SW480 (cell line): ENCODE measurements at regions not wholly inside any gene's neighbourhood (a gene's known extent, or its start where the extent isn't known, plus 50 kb on each side); places are given as distances from the start of the nearest gene placed in this dataset.
A peak's percentile ranks its signal among the peaks of the same experiment; 100 is the strongest.

Experiments used
- DNase-seq: peaks from one replicate; pipeline ENCODE4 v3.0.0-alpha.2; 2016; ENCODE audit warnings: low spot score

DNA sequence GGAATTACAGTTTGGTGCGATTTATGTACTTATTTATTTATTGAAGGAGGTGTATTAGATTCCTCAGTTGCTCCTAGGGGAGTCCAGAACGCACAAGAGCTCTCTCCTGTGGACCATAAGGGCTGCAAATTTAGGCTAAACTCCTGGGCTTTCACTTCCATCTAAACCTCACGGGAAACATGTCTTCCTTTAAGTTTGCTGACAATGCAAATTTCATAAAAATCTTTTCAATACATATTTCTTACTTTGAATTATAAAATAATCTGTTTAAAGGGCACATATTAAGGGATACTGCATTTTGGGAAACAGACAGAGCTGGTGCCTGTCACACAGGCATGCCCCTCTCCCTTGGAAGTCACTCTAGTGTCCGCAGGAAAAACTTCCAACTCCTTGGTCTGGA, 438.0 kb upstream of the CPEB2 start:
- DNase-seq = no peak

DNA sequence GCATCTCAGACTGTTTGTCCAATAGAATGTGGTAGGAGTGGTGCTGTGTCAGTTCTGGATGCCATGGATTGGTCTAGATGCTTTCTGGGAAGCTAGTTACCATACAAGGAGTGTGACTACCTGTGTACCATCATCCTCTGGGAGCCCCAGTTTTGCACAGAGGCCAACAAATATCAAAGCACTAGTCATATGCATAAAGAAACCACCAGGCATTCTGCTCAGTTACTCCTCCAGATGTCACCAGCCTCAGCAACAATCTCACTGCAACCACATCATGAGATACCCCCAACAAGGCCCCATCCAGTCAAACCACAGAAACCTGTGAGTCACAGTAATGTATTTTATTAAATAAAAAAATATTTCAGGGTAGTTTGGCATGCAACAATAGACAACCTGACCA, 435.8 kb upstream of the CPEB2 start:
- peak; percentile 54 for DNase-seq

DNA sequence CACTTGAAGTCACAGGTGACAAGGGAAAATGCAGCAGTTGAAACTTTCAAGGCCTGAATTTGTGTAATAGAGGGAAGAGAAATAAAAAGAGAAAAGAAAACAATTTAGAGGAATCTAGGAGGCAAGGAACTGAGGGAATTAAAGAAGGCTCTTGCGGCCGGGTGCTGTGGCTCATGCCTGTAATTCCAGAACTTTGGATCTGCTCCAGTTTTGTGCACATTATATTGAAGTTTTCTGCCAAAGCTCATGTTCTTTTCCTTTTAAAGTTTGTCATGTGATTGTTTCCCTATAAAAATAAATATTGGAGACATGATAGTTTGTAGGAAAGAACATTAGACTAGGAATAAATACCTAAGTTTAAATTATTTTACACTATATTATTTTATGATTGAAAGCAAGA, 433.9 kb upstream of the CPEB2 start:
- DNase-seq = no peak

DNA sequence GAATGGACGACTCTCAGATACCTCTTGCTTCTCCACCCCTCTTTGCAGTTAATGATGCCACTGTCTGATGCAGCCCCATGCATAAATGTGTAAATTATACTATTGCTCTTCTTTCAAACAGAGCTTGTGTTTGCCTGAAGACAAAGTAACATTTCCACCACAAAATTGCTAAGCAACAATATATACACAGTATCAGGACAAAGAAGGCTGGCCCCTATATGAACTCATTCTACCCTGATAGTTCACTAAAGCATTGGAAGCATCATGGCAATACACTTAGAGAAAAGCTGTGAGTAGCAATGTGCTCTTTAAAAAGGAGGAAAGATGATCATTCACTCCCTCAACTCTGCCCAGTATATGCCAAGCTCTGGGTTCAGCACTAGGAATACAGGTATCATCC, 427.0 kb upstream of the CPEB2 start:
- DNase-seq = no peak

DNA sequence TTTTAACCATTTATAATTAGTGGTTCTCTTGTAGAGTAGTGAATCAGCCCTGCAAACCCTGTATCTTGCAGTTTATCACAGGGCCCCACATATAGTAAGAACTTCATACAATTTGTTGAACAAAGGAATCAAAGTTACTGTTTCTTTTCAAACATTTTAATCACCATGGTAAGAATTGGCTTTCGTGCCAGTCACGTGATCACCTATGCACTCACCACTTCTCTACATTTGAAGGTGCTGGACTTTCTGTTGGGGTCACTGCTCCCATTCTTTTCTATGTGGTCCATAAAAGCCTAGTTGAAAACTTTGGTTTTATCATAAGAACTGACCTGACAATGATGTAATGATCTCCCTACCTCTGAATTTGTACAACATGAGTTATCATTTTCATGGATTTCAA, 426.4 kb upstream of the CPEB2 start:
- no peak for DNase-seq

DNA sequence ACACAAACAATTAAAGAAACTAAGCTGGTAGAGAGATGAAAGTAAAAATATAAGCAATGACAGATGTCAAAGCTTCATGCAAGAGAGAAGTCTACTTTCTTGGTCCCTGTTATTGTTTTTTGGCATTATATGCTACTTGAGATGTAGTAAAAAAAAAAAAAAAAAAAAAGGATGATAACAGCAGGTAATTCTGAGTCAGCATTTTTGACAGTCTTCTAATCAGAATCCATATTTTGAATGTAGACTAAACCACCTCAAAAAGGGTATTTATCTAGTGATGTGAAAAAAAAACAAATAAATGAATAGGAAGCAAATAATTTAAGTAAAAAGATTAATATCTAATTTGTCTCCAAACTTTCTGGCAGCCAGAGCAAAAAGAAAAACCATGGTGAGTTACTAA, 422.2 kb upstream of the CPEB2 start:
- DNase-seq = no peak

DNA sequence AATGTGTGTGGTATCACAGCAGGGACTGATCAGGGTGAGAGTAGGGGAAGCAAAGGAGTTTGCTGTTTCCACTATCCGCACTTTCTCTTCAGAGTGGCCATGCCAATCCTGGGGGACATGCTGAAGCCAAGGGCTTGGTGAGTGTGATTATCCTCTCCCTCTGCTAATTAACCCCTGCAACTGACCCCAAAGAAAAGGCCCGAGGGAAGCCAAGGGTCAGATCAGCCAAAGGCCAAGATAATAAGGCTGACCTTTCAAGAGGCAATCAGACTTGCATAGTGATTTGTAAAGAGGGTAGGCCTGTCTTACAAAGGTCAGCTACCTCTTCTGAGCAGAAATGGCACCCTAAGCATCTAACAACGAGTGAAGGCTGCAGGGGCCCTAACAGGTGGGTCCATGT, 420.5 kb upstream of the CPEB2 start:
- no peak for DNase-seq

DNA sequence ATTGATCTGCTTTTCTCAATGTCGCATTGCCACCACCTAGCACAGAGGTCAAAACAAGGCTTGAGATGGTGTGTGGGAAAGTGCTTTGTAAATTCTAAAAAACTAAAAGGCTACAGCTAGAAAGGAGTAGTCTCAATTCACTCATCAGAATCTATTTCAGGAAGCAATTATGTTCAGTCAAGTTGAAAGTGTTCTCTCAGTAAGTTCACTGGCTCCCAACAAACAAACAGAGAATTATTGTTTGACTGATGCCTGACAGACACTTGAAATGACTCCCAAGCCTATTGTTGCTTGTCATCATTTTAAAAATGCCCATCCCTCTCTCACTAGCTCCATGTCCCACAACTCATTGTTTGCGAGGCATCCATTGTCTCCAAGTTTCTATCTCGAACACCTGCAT, 419.6 kb upstream of the CPEB2 start:
- DNase-seq = no peak

DNA sequence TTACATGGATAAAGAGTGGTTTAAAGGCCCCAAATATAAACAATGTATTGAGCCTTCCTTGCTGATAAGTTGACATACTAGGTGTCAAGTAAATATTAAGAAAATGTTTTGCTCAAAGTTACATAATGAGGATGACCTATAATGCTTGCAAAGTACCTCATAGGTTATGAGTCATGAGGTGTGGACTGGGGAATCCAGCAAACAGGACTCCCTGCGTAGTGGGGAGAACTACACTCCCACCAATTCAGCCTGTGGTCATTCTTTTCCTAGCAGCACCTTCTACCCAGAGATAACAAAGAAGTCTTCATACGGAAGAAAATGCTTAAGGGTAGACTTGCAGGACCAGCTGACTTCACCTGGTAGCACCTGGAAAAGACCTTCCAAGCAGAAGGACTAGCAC, 418.9 kb upstream of the CPEB2 start:
- DNase-seq = no peak

DNA sequence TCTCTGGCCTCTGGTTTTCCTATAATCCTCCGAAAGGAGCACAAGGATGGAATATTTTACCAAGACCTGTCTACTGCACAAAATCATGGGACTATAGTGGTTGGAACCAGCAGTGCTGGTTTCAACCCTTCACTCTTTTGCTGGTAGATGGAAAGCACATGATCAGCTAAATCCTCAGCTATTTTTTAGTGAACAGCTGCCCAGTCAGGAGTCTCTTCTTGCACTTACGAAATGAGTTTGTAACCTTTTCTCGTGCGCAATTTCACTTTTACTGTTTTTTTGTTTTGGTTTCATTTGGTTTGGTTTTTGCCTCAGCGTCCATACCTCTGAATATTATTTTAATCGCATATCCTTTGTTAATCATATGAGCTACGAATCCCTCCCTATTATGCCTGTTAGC, 418.5 kb upstream of the CPEB2 start:
- no peak for DNase-seq

DNA sequence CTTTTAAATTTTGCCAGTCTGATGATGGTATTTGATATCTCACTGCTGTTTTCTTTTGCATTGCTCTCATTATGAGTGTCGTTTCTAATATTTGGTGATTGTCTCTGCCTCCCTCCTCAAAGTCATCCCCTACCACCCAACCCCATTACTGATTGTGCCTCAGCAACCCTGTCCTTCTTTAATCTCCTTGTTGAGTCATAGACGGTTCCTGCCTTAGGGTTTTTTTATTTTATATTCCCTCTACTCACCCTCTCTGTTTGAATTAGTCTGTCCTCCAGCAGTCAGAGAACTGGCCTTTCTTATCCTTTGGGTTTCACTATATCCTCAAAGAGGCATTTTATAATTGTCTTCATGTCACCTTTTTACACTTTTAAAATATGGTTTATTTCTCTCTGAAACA, 409.3 kb upstream of the CPEB2 start:
- no peak for DNase-seq

DNA sequence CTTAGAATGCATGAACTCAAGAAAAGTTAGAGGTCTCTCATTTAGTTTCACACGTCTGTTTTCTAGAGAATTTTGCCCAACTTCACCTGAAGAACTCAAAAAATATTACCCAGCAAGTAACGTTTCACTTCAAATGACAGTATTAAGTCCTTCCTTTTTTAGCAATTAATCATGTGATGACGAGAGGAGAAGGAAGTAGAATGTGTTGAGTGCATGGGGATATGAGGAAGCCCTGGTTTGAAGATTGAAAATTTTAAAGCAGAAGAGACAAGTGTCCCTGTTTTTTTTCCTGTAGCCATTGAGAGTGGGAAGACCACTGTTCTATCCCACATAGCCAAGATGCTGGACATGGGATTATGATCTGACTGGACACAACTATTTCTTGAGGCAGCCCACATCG, 406.3 kb upstream of the CPEB2 start:
- no peak for DNase-seq

DNA sequence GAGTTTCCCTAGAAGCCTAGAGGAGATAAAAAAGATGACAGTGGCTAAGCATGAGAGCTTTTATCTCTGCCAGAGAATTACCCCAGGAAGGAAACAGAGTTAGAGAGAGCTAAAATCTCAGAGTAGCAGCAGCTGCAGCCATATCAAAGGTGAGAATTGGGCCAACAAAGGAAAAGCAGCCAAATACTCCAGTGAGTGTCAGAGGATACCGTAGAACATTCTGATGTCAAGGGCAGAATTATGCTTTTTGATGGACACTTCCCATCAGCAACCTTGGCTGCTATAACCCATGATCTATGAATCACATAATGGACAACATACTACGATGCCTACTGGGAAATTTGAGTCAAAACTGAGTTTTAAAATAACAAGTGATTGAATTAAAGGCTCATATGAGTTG, 405.8 kb upstream of the CPEB2 start:
- DNase-seq = no peak

DNA sequence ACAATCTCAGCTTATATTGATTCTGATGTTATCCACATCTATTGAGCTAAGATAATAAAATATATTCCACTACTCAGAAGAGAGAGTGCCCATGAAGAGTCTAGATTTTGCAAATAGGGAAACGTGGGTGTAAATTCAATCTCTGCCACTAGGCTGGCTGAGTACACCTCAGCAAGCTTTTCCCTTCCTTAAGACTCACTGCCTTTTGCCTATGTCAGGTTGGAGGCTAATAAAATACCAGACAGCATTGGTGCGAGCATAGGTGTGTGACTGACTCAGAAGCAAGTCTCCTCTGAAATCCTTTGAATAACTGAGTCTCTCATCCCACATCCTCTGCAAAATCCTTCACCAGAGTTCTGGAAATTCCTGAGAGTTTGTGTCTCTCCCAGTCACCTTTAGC, 405.4 kb upstream of the CPEB2 start:
- no peak for DNase-seq

DNA sequence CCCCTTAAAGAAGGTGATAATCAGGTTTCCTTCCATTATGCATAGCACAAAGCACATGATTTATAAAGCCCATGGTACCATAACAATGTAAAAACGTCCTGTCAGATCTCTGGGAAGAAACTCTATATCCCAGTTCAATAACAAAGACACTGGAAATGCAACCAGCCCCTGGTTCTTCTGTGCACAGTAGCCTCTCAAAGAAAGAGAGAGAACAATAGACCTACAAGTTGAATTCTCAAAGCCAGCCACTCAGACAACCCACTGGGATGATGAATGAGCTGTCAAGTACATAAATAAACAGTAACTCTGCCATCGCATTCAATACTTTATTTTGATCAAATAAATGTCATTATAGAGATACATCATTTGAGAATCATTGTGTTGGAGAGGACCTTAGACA, 400.1 kb upstream of the CPEB2 start:
- no peak for DNase-seq

DNA sequence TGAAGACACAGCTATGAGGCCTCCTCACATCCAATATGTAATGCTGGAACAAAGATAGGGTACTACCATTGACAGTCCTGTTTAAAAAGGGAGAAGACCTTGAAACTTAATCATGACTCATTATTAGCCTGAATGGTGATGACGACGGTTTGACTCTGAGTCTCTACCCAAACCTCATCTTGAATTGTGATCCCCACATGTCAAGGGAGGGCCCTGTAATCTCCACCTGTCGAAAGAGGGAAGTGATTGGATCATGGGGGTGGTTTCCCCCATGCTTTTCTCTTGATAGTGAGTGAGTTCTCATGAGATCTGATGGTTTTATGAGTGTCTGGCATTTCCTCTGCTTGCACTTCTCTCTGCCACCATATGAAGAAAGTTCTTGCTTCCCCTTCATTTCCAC, 395.3 kb upstream of the CPEB2 start:
- DNase-seq = no peak

DNA sequence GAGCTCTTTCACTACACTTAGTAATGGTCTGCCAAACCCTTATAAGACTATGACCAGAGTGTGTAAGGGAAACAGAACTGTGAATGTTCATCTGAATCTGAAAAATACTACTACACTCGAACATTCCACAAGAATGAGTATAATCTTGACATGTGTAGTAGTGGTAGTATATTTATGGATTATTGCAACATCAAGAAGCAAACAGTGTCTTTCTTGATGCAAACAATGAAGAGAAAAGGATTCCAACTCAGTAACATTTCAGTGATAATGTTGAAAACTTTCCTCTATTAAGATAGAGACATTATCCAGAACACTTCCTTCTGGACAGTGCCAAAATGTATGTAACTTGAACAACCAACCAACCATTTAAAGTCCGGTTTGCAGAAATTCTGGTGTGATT, 394.7 kb upstream of the CPEB2 start:
- DNase-seq = no peak

DNA sequence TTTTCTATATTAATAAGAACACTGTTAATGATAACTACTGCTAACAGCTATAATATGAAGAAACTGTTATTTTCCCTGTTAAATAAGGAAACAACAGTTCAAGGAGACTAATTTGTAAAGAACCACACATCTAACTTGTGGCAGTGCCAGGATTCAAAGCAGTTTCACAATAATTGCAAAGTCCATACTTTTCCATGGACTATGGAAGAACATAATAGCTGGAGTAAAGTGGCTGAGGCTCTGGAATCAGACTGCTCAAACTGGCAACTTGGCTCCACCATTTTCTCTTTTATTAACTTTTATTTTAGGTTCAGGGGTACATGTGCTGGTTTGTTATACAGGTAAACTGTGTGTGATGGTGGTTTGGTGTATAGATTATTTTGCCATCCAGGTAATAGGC, 393.7 kb upstream of the CPEB2 start:
- DNase-seq = no peak

DNA sequence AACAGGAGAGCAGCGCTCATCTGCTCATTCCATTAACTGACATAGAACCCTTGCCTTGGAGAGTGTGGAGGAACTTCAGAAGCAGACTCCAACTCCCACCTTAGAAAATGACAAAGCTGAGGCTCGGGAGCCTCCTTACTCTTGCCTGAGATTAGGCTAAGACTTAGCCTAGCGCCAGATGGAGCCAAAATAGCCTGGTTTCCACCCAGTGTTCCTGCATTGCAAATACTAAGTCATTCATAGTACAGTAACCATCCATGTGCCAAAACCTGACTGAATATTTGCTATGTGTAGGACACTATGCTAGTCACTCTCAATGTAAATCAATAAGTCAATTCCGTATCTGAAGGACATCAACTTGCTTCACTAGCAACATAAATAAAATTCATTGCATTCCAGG, 387.4 kb upstream of the CPEB2 start:
- no peak for DNase-seq

DNA sequence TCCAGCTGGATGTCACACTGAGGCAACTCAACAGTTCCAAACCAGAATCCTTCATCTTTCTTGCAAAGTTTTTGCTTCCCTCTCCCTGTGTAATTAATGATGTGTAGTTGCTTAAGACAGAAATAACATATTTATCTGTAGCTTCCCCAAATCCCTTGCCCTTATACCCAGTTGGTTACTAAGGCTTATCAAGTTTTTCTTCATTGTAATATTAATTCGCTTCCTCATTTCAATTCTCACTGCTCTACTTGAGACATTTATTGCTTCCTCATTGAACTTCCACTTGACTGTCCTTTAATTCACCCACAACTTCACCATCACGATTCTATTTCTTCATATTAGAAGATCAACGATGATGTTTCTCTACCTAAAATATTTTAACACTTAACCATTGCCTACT, 386.6 kb upstream of the CPEB2 start:
- DNase-seq = no peak

DNA sequence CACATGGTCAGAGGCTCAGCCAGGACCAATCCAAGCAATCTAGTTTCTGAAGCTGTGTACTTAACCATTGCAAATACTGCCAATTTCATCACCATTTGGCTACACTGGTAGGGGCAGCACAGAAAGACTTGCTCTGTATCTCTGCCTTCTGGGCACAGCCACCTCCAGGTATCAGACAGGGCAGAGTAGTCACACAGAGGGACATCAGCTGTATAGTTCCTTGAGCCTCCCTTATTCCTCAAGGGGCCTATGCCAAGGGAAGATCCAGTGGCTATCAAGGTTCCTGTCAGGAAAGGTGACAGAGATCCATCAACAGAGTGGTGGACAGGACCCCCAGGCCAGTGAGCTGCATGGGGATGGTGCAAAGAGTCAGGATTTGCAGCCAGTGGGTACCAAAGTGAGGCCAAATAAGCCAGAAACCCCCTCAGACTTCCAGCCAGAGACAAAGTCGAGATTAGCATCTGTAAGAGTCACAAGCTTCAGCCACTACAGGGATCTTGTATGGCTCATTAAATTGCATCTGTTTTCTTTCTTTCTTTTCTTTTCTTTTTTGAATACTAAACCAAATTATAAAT, 381.6 kb upstream of the CPEB2 start:
- DNase-seq = no peak

DNA sequence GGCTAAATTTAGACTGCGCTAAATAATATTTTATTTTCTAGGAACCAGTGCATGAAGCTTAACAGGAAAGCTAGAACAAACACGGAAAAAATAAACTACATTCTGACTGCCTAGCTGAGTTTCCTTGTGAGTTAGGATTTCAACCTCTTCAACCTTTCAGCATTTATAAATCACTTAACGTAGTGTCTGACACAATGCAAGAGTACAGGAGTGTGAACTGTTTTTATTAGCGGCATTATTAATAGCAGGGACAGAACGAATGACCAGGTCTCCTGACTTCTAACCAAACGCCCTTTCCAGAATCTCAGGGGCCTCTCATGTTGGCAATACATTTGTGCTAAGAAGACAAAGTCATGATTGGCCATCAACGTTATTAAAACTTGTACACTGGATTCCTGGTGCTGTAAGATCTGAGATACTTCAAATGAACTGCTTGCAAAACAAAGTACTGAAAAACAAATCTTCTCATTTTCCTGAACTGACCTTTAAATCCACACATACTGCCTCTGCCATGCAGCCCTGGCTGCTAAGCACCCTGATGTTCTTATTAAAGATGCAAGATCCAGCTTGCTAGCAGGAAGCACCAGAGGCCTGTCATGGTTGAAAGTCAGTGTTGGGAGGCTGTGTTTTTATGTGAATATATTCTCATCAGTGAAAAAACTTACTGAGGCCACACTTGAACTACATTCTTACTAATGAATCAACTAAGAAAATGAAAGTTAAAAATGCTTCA, 380.4 kb upstream of the CPEB2 start:
- DNase-seq = no peak

DNA sequence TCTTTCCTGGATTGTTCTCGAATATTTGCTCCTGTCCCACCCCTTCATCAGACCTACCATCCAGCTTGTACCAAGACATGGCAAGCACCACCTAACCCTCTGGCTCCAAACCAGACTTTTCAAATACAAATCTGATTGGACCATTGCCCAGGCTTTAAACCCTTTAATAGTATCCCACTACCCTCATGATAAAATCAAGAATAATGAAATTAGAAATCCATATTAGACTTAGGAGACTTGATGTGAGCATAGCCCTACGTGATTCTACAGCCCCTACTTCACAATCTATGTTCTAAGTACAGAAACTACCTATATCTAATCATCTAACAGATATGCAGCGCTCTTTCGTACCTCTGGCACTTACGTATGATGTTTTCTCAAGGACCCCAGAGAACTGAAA, 375.2 kb upstream of the CPEB2 start:
- DNase-seq = no peak

DNA sequence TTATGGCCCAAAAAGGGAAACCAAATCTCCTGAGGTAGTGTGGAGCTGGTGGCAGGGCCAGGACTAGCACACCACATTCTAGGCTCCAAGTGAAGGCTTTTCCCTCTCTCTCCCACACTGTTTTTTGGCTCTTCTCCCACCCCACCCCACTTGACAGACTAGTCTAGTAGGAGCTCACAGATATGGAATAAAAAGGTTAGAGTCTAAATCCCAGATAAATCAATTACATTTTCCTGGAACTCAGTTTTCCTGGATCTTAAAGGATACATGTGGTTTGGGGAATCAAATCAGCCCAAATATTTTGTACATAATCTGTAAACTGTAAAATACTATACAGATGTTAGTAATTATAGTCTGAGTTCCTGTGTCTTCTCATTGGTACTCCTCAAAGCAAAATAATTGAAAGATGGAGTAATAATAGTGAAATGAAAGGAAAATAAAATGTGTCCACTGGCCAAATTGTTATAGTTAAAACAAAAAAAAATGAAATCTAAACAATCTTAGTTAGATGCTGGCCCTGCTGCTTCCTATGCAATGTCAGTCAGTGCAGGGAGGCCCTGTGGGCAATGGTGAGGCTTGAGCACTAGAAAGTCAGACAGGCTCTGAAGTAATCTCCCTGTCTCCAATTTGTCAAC, 370.4 kb upstream of the CPEB2 start:
- DNase-seq = no peak
